ENCODE measurements at regions not wholly inside any gene's neighbourhood (a gene's known extent, or its start where the extent isn't known, plus 50 kb on each side); places are given as distances from the start of the nearest gene placed in this dataset.
"Not testable (repeated sequence)": the region's sequence is repeated elsewhere in the genome, so short reads cannot be mapped to it uniquely, and the experiment has no call there.

DNA sequence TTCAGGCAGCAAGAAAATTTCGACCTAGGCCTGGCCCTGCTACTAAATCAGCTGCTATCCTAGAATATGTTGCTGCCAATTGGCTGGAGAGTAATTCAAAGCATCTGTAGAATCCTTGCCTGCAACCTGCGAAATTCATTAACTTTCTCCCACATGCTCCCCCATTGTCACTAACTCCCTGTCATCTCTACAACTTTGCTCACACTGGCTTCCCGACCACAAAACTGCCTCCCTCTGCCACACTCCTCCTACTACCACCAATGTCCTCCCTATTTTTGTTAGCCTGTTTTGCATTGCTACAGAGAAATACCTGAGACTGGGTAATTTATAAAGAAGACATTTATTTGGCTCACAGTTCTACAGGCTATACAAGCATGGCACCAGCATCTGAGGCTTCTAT lies 570.6 kb downstream of the INSC start:
- DNase-seq (ENCODE audit: low spot score): no peak
- TF ChIP-seq, protein P1, sequence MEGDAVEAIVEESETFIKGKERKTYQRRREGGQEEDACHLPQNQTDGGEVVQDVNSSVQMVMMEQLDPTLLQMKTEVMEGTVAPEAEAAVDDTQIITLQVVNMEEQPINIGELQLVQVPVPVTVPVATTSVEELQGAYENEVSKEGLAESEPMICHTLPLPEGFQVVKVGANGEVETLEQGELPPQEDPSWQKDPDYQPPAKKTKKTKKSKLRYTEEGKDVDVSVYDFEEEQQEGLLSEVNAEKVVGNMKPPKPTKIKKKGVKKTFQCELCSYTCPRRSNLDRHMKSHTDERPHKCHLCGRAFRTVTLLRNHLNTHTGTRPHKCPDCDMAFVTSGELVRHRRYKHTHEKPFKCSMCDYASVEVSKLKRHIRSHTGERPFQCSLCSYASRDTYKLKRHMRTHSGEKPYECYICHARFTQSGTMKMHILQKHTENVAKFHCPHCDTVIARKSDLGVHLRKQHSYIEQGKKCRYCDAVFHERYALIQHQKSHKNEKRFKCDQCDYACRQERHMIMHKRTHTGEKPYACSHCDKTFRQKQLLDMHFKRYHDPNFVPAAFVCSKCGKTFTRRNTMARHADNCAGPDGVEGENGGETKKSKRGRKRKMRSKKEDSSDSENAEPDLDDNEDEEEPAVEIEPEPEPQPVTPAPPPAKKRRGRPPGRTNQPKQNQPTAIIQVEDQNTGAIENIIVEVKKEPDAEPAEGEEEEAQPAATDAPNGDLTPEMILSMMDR (IDR thresholded peaks at IDR 0.05; ENCODE audit: extremely low read depth, missing control alignments): no peak

DNA sequence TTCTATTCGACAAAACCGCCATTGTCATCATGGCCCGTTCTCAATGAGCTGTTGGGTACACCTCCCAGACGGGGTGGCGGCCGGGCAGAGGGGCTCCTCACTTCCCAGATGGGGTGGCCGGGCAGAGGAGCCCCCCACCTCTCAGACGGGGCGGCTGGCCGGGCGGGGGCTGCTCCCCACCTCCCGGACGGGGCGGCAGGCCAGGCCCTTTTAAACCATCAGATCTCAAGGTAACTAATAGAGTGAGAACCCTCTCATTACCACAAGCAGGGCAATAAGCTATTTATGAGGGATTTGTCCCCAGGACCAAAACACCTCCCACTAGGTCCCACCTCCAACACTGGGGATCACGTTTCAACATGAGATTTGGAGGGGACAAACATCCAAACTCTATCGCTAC lies 571.5 kb downstream of the INSC start:
- not testable (repeated sequence) for DNase-seq (ENCODE audit: low spot score)

- TF ChIP-seq, protein P1 (IDR thresholded peaks at IDR 0.05; ENCODE audit: extremely low read depth, missing control alignments): no peak
- no peak for DNase-seq (ENCODE audit: low spot score)
Measured at GRCh38 chr11:15687342-15687741, 572.6 kb downstream of the INSC start.

DNA sequence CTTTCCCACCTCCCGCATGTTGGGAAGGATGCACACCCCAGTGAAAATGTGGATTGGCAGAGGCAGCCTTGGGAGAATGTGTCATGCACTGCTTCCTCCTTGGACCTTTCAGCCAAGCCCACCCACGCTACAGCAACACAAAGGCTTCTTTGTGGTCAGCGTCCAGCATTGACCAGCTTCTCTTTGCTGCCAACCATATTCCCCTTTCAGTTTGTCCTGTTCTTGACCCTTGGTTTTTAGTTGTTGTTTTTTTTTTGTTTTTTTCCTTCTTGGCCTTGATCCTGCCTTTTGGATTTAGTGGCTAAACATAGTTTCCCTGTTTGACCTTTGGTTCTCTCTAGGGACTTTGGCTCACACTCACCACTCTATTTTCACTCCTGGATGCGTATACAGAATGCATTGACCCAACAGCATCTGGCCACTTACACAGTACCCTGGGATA lies 573.6 kb downstream of the INSC start:
- DNase-seq (ENCODE audit: low spot score): no peak
- TF ChIP-seq, protein P1 (IDR thresholded peaks at IDR 0.05; ENCODE audit: extremely low read depth, missing control alignments): no peak

DNA sequence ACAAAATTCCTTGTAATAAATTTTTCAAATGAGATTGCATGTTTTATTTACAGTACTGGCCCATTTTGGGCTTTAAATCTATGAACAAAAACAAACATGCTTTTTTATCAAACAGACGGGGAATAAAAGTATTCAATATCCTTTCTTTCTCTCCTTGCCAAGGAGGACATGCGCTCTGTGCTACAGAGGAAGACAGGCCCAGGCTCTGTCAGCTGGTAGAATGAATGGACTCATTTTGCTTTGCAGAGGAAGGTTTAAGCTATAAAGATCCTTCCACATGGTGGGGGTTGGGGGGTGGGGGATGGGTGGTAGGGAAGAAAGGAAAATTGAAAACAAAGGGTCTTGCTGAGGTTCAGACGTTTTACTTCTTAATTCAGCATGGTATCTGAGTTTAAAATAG lies 575.6 kb downstream of the INSC start:
- TF ChIP-seq, protein P1 (IDR thresholded peaks at IDR 0.05; ENCODE audit: extremely low read depth, missing control alignments): no peak
- no peak for DNase-seq (ENCODE audit: low spot score)

- TF ChIP-seq, protein P1 (IDR thresholded peaks at IDR 0.05; ENCODE audit: extremely low read depth, missing control alignments): no peak
- no peak for DNase-seq (ENCODE audit: low spot score)
Measured at GRCh38 chr11:15692739-15693138, 578.0 kb downstream of the INSC start.

DNA sequence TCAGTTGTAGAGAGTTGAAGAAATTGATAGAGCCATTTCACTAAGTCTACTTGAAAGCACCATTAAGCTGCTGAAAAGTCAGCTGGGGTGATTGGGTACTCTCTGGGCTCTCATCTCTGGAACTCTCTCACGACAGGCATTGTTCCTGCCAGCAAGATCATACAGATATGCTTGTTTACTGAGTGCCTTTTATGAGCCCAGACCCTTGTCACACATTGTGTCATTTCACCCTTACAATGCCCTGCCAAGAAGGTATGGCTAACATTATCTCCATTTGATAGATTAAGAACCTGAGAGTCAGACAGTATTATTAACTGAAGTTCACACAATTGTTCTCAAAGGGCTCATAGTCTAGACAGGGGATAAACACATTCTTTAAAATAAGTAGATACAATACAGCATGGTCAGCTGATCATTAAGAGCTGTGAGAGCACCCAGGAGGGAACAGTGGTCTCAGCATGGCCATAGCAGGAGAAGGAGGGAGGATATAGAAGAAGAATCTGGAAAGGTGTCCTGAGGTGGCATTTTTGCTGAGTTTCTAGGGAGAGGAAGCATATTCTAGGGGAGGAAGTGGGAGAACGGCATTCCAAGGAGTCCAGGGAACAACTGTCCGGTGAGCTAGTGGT lies 580.5 kb downstream of the INSC start:
- DNase-seq (ENCODE audit: low spot score): no peak
- TF ChIP-seq, protein P1 (IDR thresholded peaks at IDR 0.05; ENCODE audit: extremely low read depth, missing control alignments): no peak

DNA sequence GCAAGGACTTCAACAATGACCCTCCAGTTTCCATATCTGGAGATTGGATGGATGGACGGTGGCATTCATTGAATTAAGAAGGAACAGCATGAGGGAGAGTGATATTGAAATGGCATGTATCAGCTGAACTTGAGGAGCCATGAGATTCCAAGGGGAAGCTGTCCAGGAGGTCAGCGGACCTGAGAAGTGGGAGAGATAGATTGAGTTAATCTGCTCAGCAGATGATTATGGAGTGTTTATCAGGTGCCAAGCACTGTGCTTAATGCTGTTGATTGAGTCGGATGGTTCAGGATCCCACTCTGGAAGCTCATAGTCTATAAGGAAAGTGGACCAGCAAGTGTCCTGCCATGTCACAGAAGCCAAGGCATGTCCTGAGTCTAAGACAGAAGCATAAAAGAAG lies 581.3 kb downstream of the INSC start:
- no peak for DNase-seq (ENCODE audit: low spot score)
- TF ChIP-seq, protein P1 (IDR thresholded peaks at IDR 0.05; ENCODE audit: extremely low read depth, missing control alignments): no peak

Data from GM20000 (cell line).